ENCODE measurements at regions not wholly inside any gene's neighbourhood (a gene's known extent, or its start where the extent isn't known, plus 50 kb on each side); places are given as distances from the start of the nearest gene placed in this dataset.
"Not testable (repeated sequence)": the region's sequence is repeated elsewhere in the genome, so short reads cannot be mapped to it uniquely, and the experiment has no call there.

DNA sequence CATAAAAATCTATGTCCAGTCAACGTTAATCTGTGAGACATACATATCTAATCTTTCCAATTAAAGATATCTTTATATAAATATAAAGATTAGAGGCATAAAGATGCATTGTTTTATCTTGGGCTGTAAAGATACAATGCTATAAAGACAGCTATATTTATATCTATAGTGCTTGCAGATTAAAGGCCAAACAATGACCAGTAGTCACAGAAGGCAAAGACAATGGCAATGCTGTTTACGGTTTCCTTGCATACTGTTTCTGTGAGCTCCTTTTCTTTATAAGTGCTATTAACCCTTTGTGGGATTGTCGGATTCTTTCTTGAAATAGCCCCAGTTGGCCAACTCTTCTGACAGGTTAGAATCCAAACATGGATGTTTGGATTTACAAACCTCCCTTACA lies 85.5 kb upstream of the SALL1 start:
- Histone ChIP-seq H3K27ac (replicated peaks) (no peak overlapping the region), H3K4me3 (no peak overlapping the region), H3K27me3 (ENCODE audit: low read depth) (peaks cover 32% of the 10 kb centered on the region), H3K36me3 (no peaks in the 10 kb centered on the region), H3K4me1 (no peaks in the 10 kb centered on the region), H3K9me3 (replicated peaks) (no peaks in the 10 kb centered on the region)
- TF ChIP-seq, protein P1, sequence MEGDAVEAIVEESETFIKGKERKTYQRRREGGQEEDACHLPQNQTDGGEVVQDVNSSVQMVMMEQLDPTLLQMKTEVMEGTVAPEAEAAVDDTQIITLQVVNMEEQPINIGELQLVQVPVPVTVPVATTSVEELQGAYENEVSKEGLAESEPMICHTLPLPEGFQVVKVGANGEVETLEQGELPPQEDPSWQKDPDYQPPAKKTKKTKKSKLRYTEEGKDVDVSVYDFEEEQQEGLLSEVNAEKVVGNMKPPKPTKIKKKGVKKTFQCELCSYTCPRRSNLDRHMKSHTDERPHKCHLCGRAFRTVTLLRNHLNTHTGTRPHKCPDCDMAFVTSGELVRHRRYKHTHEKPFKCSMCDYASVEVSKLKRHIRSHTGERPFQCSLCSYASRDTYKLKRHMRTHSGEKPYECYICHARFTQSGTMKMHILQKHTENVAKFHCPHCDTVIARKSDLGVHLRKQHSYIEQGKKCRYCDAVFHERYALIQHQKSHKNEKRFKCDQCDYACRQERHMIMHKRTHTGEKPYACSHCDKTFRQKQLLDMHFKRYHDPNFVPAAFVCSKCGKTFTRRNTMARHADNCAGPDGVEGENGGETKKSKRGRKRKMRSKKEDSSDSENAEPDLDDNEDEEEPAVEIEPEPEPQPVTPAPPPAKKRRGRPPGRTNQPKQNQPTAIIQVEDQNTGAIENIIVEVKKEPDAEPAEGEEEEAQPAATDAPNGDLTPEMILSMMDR (IDR thresholded peaks at IDR 0.05; ENCODE audit: borderline replicate concordance): no peak
- no peak for DNase-seq
- intact Hi-C loops (cut with micrococcal nuclease): no loop called here

DNA sequence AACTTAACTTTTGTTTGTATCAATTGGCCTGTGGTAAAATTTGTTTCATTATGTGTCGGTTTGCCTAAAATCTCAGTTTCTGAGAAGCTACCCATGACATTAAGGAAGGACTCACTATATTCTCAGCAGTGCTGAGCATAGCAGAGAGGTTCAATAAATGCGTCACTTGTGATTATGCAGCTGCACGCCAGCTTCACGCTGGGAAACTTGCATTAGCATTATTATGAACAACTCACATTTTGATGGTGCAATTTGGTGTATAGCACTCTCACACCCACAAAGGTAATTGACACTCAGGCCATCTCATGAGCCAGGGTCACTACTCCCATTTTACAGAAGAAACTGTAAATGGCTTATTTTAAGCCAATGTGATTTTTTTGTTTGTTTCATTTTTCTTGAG lies 80.6 kb upstream of the SALL1 start:
- peaks cover 16% of the 10 kb centered on the region for H3K27me3 ChIP-seq (ENCODE audit: low read depth)
- H3K27ac ChIP-seq (replicated peaks): no peak overlapping the region
- no peaks in the 10 kb centered on the region for H3K4me1 ChIP-seq
- intact Hi-C loops (cut with micrococcal nuclease): no loop called here
- no peak overlapping the region for H3K4me3 ChIP-seq
- TF ChIP-seq, protein P1 (IDR thresholded peaks at IDR 0.05; ENCODE audit: borderline replicate concordance): no peak
- no peaks in the 10 kb centered on the region for H3K36me3 ChIP-seq
- H3K9me3 ChIP-seq (replicated peaks): no peaks in the 10 kb centered on the region
- no peak for DNase-seq

GRCh38 chr16:51230035-51230434 lies 79.0 kb upstream of the SALL1 start:
- not testable (repeated sequence) for H3K4me3 ChIP-seq; H3K27ac ChIP-seq (replicated peaks); DNase-seq

GRCh38 chr16:51228097-51228659 lies 77.1 kb upstream of the SALL1 start:
- H3K4me3 ChIP-seq: no peak overlapping the region
- intact Hi-C loops (cut with micrococcal nuclease): no loop called here

More at GRCh38 chr16:51230035-51230434, 79.0 kb upstream of the SALL1 start:
- H3K9me3 ChIP-seq (replicated peaks); H3K4me1 ChIP-seq; H3K36me3 ChIP-seq; intact Hi-C loops (cut with micrococcal nuclease): not testable (repeated sequence)
- peaks cover 16% of the 10 kb centered on the region for H3K27me3 ChIP-seq (ENCODE audit: low read depth)

GRCh38 chr16:51225878-51226277 lies 74.8 kb upstream of the SALL1 start:
- intact Hi-C loops (cut with micrococcal nuclease): no loop called here
- Histone ChIP-seq H3K27me3 (ENCODE audit: low read depth) (no peaks in the 10 kb centered on the region), H3K27ac (replicated peaks) (no peak overlapping the region), H3K4me1 (no peaks in the 10 kb centered on the region), H3K9me3 (replicated peaks) (no peaks in the 10 kb centered on the region), H3K36me3 (no peaks in the 10 kb centered on the region), H3K4me3 (no peak overlapping the region)
- no peak for DNase-seq
- TF ChIP-seq, protein P1 (IDR thresholded peaks at IDR 0.05; ENCODE audit: borderline replicate concordance): no peak

More at GRCh38 chr16:51228097-51228659, 77.1 kb upstream of the SALL1 start:
- Histone ChIP-seq H3K4me1 (no peaks in the 10 kb centered on the region), H3K27ac (replicated peaks) (no peak overlapping the region), H3K27me3 (ENCODE audit: low read depth) (peaks cover 8% of the 10 kb centered on the region), H3K9me3 (replicated peaks) (no peaks in the 10 kb centered on the region), H3K36me3 (no peaks in the 10 kb centered on the region)
- no peak for DNase-seq
- TF ChIP-seq, protein P1 (IDR thresholded peaks at IDR 0.05; ENCODE audit: borderline replicate concordance): no peak

DNA sequence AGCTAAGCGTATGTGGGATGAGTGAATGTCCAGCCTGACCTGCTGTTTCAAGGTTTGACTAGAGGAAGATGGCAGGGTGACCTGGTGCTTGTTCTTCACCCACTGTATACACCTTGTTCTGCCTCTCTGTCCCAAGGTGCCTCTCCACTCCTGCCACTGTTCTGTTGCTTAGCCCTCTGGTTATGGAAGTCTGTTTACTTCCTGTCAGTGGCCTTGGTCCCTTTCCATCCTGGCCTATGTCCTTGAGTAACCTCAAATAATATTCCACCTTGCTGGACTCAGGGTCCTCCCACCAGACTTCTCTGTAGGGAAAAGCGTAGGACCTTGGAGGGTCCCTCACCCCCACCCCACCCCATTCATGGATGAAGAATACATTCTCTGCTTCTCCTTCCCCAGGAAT lies 73.2 kb upstream of the SALL1 start:
- H3K27ac ChIP-seq (replicated peaks): no peak overlapping the region
- no peak for DNase-seq
- H3K27me3 ChIP-seq (ENCODE audit: low read depth): no peaks in the 10 kb centered on the region
- no peaks in the 10 kb centered on the region for H3K4me1 ChIP-seq
- H3K9me3 ChIP-seq (replicated peaks): no peaks in the 10 kb centered on the region
- intact Hi-C loops (cut with micrococcal nuclease): no loop called here
- TF ChIP-seq, protein P1 (IDR thresholded peaks at IDR 0.05; ENCODE audit: borderline replicate concordance): no peak
- H3K4me3 ChIP-seq: no peak overlapping the region
- H3K36me3 ChIP-seq: no peaks in the 10 kb centered on the region

Data from left ventricle myocardium inferior (tissue), 1 donor.